MM.1S (cell line): ENCODE measurements at regions not wholly inside any gene's neighbourhood (a gene's known extent, or its start where the extent isn't known, plus 50 kb on each side); places are given as distances from the start of the nearest gene placed in this dataset.

Experiments used
- DNase-seq: peaks from one replicate; pipeline ENCODE4 v3.0.0-alpha.2; 2015
- H2AFZ ChIP-seq: fragments of 300-600 bp; sonication (generic); 2 replicates; pipeline ENCODE4 v1.6.0; 2016; ENCODE audit warnings: antibody characterized with exemption, low read length
- H3F3A ChIP-seq: fragments of 300-600 bp; sonication (generic); 2 replicates; pipeline ENCODE4 v1.6.1; 2016; ENCODE audit warnings: mild to moderate bottlenecking, antibody characterized with exemption, low read length, moderate library complexity, mixed read lengths; ENCODE audit not compliant: insufficient read depth
- H3K27ac ChIP-seq: fragments of 300-600 bp; sonication (generic); 2 replicates; pipeline ENCODE4 v1.5.1; 2016; ENCODE audit warnings: mild to moderate bottlenecking, low read length
- H3K27me3 ChIP-seq: fragments of 300-600 bp; sonication (generic); replicated peaks from 2 replicates; pipeline ENCODE4 v1.6.0; 2016; ENCODE audit warnings: low read length; ENCODE audit not compliant: insufficient read depth
- H3K36me3 ChIP-seq: fragments of 300-600 bp; sonication (generic); replicated peaks from 2 replicates; pipeline ENCODE4 v1.6.1; 2016; ENCODE audit warnings: mild to moderate bottlenecking, low read length, mixed read lengths; ENCODE audit not compliant: insufficient read depth
- H3K4me1 ChIP-seq: fragments of 300-600 bp; sonication (generic); 2 replicates; pipeline ENCODE4 v1.6.1; 2016; ENCODE audit warnings: low read length, mixed read lengths
- H3K4me2 ChIP-seq: fragments of 300-600 bp; sonication (generic); 2 replicates; pipeline ENCODE4 v1.6.0; 2016; ENCODE audit warnings: low read depth, low read length
- H3K4me3 ChIP-seq: fragments of 300-600 bp; sonication (generic); 2 replicates; pipeline ENCODE4 v1.5.1; 2016; ENCODE audit warnings: low read length, mixed read lengths
- H3K79me2 ChIP-seq: fragments of 300-600 bp; sonication (generic); 2 replicates; pipeline ENCODE4 v1.6.1; 2016; ENCODE audit warnings: mixed run types, low read length, mixed read lengths
- H3K9ac ChIP-seq: fragments of 300-600 bp; sonication (generic); 2 replicates; pipeline ENCODE4 v1.6.1; 2016; ENCODE audit warnings: low read length, mixed read lengths
- H3K9me2 ChIP-seq: fragments of 300-600 bp; sonication (generic); replicated peaks from 2 replicates; pipeline ENCODE4 v1.6.1; 2016; ENCODE audit warnings: mild to moderate bottlenecking, low read length, mixed read lengths; ENCODE audit not compliant: insufficient read depth
- H3K9me3 ChIP-seq: fragments of 300-600 bp; sonication (generic); replicated peaks from 2 replicates; pipeline ENCODE4 v1.6.1; 2016; ENCODE audit warnings: mild to moderate bottlenecking, low read length, mixed read lengths; ENCODE audit not compliant: insufficient read depth
- H4K20me1 ChIP-seq: fragments of 300-600 bp; sonication (generic); 2 replicates; pipeline ENCODE4 v1.6.1; 2016; ENCODE audit warnings: mild to moderate bottlenecking, low read length, moderate library complexity, mixed read lengths; ENCODE audit not compliant: insufficient read depth
- CTCF ChIP-seq: fragments of 300-600 bp; sonication (generic); IDR thresholded peaks from 2 replicates; pipeline ENCODE4 v1.5.1; 2016; ENCODE audit warnings: antibody characterized with exemption, low read length, mixed read lengths
- EZH2 ChIP-seq: fragments of 300-600 bp; sonication (generic); optimal IDR thresholded peaks from 2 replicates; pipeline ENCODE3; 2017; ENCODE audit warnings: low read depth, mild to moderate bottlenecking, antibody characterized with exemption, low read length, mixed read lengths
- EZH2phosphoT487 ChIP-seq: fragments of 300-600 bp; sonication (generic); IDR thresholded peaks from 2 replicates; pipeline ENCODE4 v1.6.1; 2018; ENCODE audit warnings: antibody characterized with exemption, low read length

- H3K4me3 ChIP-seq = no peak overlapping the region
These were observed 1203.5 kb upstream of the TMEM132C start for GRCh38 chr12:127063339-127064072.

GRCh38 chr12:127064207-127064606, 1202.8 kb upstream of the TMEM132C start:
- H3K79me2 ChIP-seq = no peaks in the 10 kb centered on the region

More at GRCh38 chr12:127063339-127064072, 1203.5 kb upstream of the TMEM132C start:
- no peaks in the 10 kb centered on the region for H3K36me3 ChIP-seq
- H2AFZ ChIP-seq = no peak overlapping the region
- no peaks in the 10 kb centered on the region for H3K4me1 ChIP-seq
- no peaks in the 10 kb centered on the region for H3K9me2 ChIP-seq
- no peaks in the 10 kb centered on the region for H3F3A ChIP-seq
- H3K4me2 ChIP-seq = no peak overlapping the region
- H4K20me1 ChIP-seq = no peaks in the 10 kb centered on the region
- no peaks in the 10 kb centered on the region for H3K27me3 ChIP-seq
- TF ChIP-seq EZH2 = no peak
- no peak for TF ChIP-seq EZH2phosphoT487
- no peak for TF ChIP-seq CTCF
- H3K9ac ChIP-seq = no peak overlapping the region
- no peak for DNase-seq
- H3K27ac ChIP-seq = no peak overlapping the region
- no peaks in the 10 kb centered on the region for H3K9me3 ChIP-seq
- H3K79me2 ChIP-seq = no peaks in the 10 kb centered on the region

GRCh38 chr12:127065595-127065994, 1201.4 kb upstream of the TMEM132C start:
- no peak for TF ChIP-seq EZH2
- no peak for DNase-seq
- Histone ChIP-seq H2AFZ (no peak overlapping the region), H3K27me3 (no peaks in the 10 kb centered on the region), H3K9ac (no peak overlapping the region), H3K9me3 (no peaks in the 10 kb centered on the region), H3K4me2 (no peak overlapping the region), H3K4me3 (no peak overlapping the region), H4K20me1 (no peaks in the 10 kb centered on the region), H3K36me3 (no peaks in the 10 kb centered on the region), H3K4me1 (no peaks in the 10 kb centered on the region), H3K27ac (no peak overlapping the region), H3K9me2 (no peaks in the 10 kb centered on the region), H3K79me2 (no peaks in the 10 kb centered on the region), H3F3A (no peaks in the 10 kb centered on the region)

More at GRCh38 chr12:127064207-127064606, 1202.8 kb upstream of the TMEM132C start:
- no peaks in the 10 kb centered on the region for H3F3A ChIP-seq
- DNase-seq = no peak
- H3K27ac ChIP-seq = no peak overlapping the region
- H3K9me2 ChIP-seq = no peaks in the 10 kb centered on the region
- H3K36me3 ChIP-seq = no peaks in the 10 kb centered on the region
- no peaks in the 10 kb centered on the region for H3K4me1 ChIP-seq
- no peaks in the 10 kb centered on the region for H3K9me3 ChIP-seq
- no peak for TF ChIP-seq EZH2
- TF ChIP-seq EZH2phosphoT487 = no peak
- TF ChIP-seq CTCF = no peak
- H3K4me3 ChIP-seq = no peak overlapping the region
- no peaks in the 10 kb centered on the region for H4K20me1 ChIP-seq
- no peaks in the 10 kb centered on the region for H3K27me3 ChIP-seq
- no peak overlapping the region for H2AFZ ChIP-seq
- H3K4me2 ChIP-seq = no peak overlapping the region
- no peak overlapping the region for H3K9ac ChIP-seq

- Histone ChIP-seq H3K79me2 (no peaks in the 10 kb centered on the region), H3K36me3 (no peaks in the 10 kb centered on the region), H3K9ac (no peak overlapping the region), H3K4me3 (no peak overlapping the region), H3K9me3 (no peaks in the 10 kb centered on the region), H4K20me1 (no peaks in the 10 kb centered on the region), H3K9me2 (no peaks in the 10 kb centered on the region), H2AFZ (no peak overlapping the region), H3K27me3 (no peaks in the 10 kb centered on the region), H3K4me1 (no peaks in the 10 kb centered on the region), H3K27ac (no peak overlapping the region), H3F3A (no peaks in the 10 kb centered on the region), H3K4me2 (no peak overlapping the region)
- DNase-seq = no peak
- TF ChIP-seq EZH2 = no peak
- TF ChIP-seq CTCF = no peak
- TF ChIP-seq EZH2phosphoT487 = no peak
These were observed 1196.3 kb upstream of the TMEM132C start for GRCh38 chr12:127070515-127071157.
